K562 (cell line): ENCODE measurements at regions not wholly inside any gene's neighbourhood (a gene's known extent, or its start where the extent isn't known, plus 50 kb on each side); places are given as distances from the start of the nearest gene placed in this dataset.

Source experiments
- ATAC-seq: fragments of 200-7000 bp; cut with Tn5 transposase; 3 replicates; pipeline ENCODE4 v1.9.1; 2020; ENCODE audit warnings: moderate library complexity
- BruUV-seq: library from RNA; stranded (reverse); fragments of 400-500 nt; replicated peaks from 2 replicates; lab custom pipeline; 2021; lab: Mats Ljungman, UMichigan
- CTCF ChIA-PET: fragments of 300-600 bp; formaldehyde crosslinking; extraction: SDS; loops from one replicate; lab custom pipeline; 2021; ENCODE audit warnings: low intra/inter-chr PET ratio; lab: Yijun Ruan, JAX
- POLR2A ChIA-PET: fragments of 300-600, 350-650 bp; sonication (Branson Sonifier 250); formaldehyde crosslinking; extraction: SDS; loops from one replicate; lab custom pipeline; 2021; ENCODE audit warnings: antibody characterized with exemption, inconsistent platforms; lab: Yijun Ruan, JAX
- DNase-seq, 4 experiments: peaks; one replicate each; pipeline versions ENCODE4 v3.0.0 to v3.0.0-alpha.2; 2011 to 2018; ENCODE audit warnings: low spot score in 3 of 4, mixed read lengths in 3 of 4; ENCODE audit errors: extremely low read depth in 1 of 4
- FAIRE-seq: peaks from 2 replicates; lab custom pipeline; 2011; peaks lifted over from hg19 to GRCh38; lab: Jason Lieb, UNC
- H2AFZ ChIP-seq: 2 replicates; pipeline ENCODE4 v1.6.0; 2011; ENCODE audit warnings: low read depth, low read length, control low read depth, inconsistent platforms
- H3K27ac ChIP-seq: fragments of 200-600 bp; 3 replicates; pipeline ENCODE4 v1.8.0; 2011; ENCODE audit warnings: low read depth, mild to moderate bottlenecking, control low read depth, inconsistent platforms, low read length, moderate library complexity, mixed read lengths; ENCODE audit errors: extremely low read depth
- H3K27me3 ChIP-seq, 2 experiments: fragments of 300-600 bp in 1 of 2; 2 replicates in 1 of 2; 3 replicates in 1 of 2; pipeline versions ENCODE4 v1.6.0 to v1.8.0; 2011; ENCODE audit warnings: inconsistent platforms in 2 of 2, low read length in 2 of 2, mild to moderate bottlenecking in 1 of 2, mixed read lengths in 1 of 2, moderate library complexity in 1 of 2; ENCODE audit not compliant: control insufficient read depth in 2 of 2, insufficient read depth in 2 of 2
- H3K36me3 ChIP-seq: fragments of 300-600 bp; 3 replicates; pipeline ENCODE4 v1.8.0; 2011; ENCODE audit warnings: mild to moderate bottlenecking, low read length, inconsistent platforms; ENCODE audit not compliant: control insufficient read depth, insufficient read depth
- H3K4me1 ChIP-seq, 2 experiments: fragments of 200-600 bp in 1 of 2; replicated peaks in 1 of 2; 2 replicates in 1 of 2; 3 replicates in 1 of 2; pipeline versions ENCODE4 v1.5.1 to v1.8.0; 2011; ENCODE audit warnings: inconsistent platforms in 2 of 2, low read length in 2 of 2, mild to moderate bottlenecking in 1 of 2, mixed read lengths in 1 of 2, moderate library complexity in 1 of 2; ENCODE audit not compliant: control insufficient read depth in 2 of 2, insufficient read depth in 2 of 2
- H3K4me2 ChIP-seq: 2 replicates; pipeline ENCODE4 v1.6.1; 2011; ENCODE audit warnings: low read length, control low read depth, inconsistent platforms, mixed read lengths; ENCODE audit not compliant: insufficient read depth
- H3K4me3 ChIP-seq: fragments of 200-600 bp; sonication (generic), shearing (Covaris generic); 2 replicates; pipeline ENCODE4 v1.5.1; 2016; ENCODE audit warnings: control low read depth, inconsistent platforms
- H3K79me2 ChIP-seq: fragments of 200-600 bp; 3 replicates; pipeline ENCODE4 v1.8.0; 2011; ENCODE audit warnings: low read length, inconsistent platforms; ENCODE audit not compliant: control insufficient read depth, insufficient read depth
- H3K9ac ChIP-seq, 2 experiments: 2 replicates each; pipeline versions ENCODE4 v1.6.0 to v1.6.1; 2011; ENCODE audit warnings: low read depth in 2 of 2, low read length in 2 of 2, control low read depth in 1 of 2, inconsistent platforms in 1 of 2, mild to moderate bottlenecking in 1 of 2, mixed read lengths in 1 of 2; ENCODE audit not compliant: insufficient read depth in 1 of 2
- H3K9me1 ChIP-seq: one replicate; pipeline ENCODE4 v1.6.0; 2011; ENCODE audit warnings: inconsistent platforms, mild to moderate bottlenecking, low read length, moderate library complexity; ENCODE audit not compliant: control insufficient read depth, insufficient read depth
- H3K9me3 ChIP-seq: replicated peaks from 2 replicates; pipeline ENCODE4 v1.5.1; 2011; ENCODE audit warnings: low read depth, low read length, inconsistent platforms; ENCODE audit not compliant: control insufficient read depth, insufficient read depth
- H4K20me1 ChIP-seq: replicated peaks from 2 replicates; pipeline ENCODE4 v1.6.1; 2011; ENCODE audit warnings: low read length, inconsistent platforms, mixed read lengths; ENCODE audit not compliant: control insufficient read depth, insufficient read depth
- BRF2 ChIP-seq: IDR thresholded peaks from 3 replicates; pipeline ENCODE4 v1.6.1; 2011; ENCODE audit warnings: borderline replicate concordance, mild to moderate bottlenecking; ENCODE audit not compliant: insufficient read length, insufficient read depth
- ERF ChIP-seq: fragments of 450-650 bp; formaldehyde crosslinking; IDR thresholded peaks from 2 replicates; pipeline ENCODE4 v1.4.0; 2020; ENCODE audit warnings: mild to moderate bottlenecking, mixed read lengths
- MCM3 ChIP-seq: fragments of 450-650 bp; IDR thresholded peaks from 2 replicates; pipeline ENCODE4 v1.6.1; 2016
- MYNN ChIP-seq, 2 experiments: sonication (generic); formaldehyde crosslinking in 1 of 2; IDR thresholded peaks; 2 replicates each; pipeline versions ENCODE4 v1.5.0 to v1.6.1; 2016 to 2020; ENCODE audit warnings: antibody characterized with exemption in 1 of 2, missing genetic modification reagents in 1 of 2
- NELFE ChIP-seq: IDR thresholded peaks from 2 replicates; pipeline ENCODE4 v1.6.1; 2011; ENCODE audit warnings: mild to moderate bottlenecking; ENCODE audit not compliant: insufficient read depth, insufficient read length
- SFPQ ChIP-seq: fragments of 200-400 bp; formaldehyde crosslinking; IDR thresholded peaks from 2 replicates; pipeline ENCODE4 v1.6.1; 2017; ENCODE audit warnings: mild to moderate bottlenecking, low read depth, low read length, moderate library complexity
- STAT6 ChIP-seq: sonication (generic); formaldehyde crosslinking; IDR thresholded peaks from 2 replicates; pipeline ENCODE4 v1.8.1; 2023; ENCODE audit warnings: mild to moderate bottlenecking, missing genetic modification reagents
- ZNF324 ChIP-seq: fragments of 250-450 bp; sonication (Bioruptor Pico); IDR thresholded peaks from 2 replicates; pipeline ENCODE4 v1.4.0; 2020; ENCODE audit warnings: mild to moderate bottlenecking
- ZNF584 ChIP-seq: fragments of 200-800 bp; sonication (Bioruptor generic); IDR thresholded peaks from 2 replicates; pipeline ENCODE4 v1.6.1; 2016; ENCODE audit warnings: low read depth, mild to moderate bottlenecking, missing genetic modification characterization, missing compliant biosample characterization
- ZNF696 ChIP-seq: fragments of 250-450 bp; sonication (Bioruptor Pico); conservative IDR thresholded peaks from 2 replicates; pipeline ENCODE4 v1.4.0; 2020; ENCODE audit warnings: mild to moderate bottlenecking, moderate library complexity
- WGBS: fragments of 100-300 bp; shearing (Covaris generic); methylation state at CpG from one replicate; pipeline ENCODE4 v1.1.6; 2016; ENCODE audit warnings: low coverage, mixed read lengths; ENCODE audit not compliant: insufficient coverage; ENCODE audit errors: missing lambda C conversion rate; 5-methylcytosine and 5-hydroxymethylcytosine counted together
- in situ Hi-C: fragments of 300-500 bp; cut with MboI; formaldehyde crosslinking; loops from 4 replicates; pipeline ENCODE4 v1.15.0; 2018; ENCODE audit warnings: inconsistent platforms, mixed read lengths
- intact Hi-C: fragments of 100-400 bp; cut with micrococcal nuclease; formaldehyde crosslinking; loops from 2 replicates; pipeline ENCODE4 v1.14.2; 2022
- TF ChIP-seq, protein P1 (sequence below): fragments of 250-450 bp; sonication (Bioruptor Pico); IDR thresholded peaks from 2 replicates; pipeline ENCODE4 v1.8.0; 2021; ENCODE audit warnings: borderline replicate concordance, mild to moderate bottlenecking, moderate library complexity; ENCODE audit not compliant: poor library complexity, severe bottlenecking
- TF ChIP-seq, protein P2 (sequence below): fragments of 200-800 bp; sonication (Bioruptor generic); IDR thresholded peaks from 2 replicates; pipeline ENCODE4 v1.6.1; 2017; ENCODE audit warnings: missing genetic modification characterization, missing compliant biosample characterization

GRCh38 chr2:146939991-146940685 lies 904.7 kb upstream of the ACVR2A start:
- no peak overlapping the region for H2AFZ ChIP-seq
- in situ Hi-C loops (no loop called here), intact Hi-C loops (no loop called here)
- DNase-seq (no peak), FAIRE-seq (no peak), ATAC-seq (no peak)
- H3K36me3 ChIP-seq: no peaks in the 10 kb centered on the region
- no peak overlapping the region for H3K9ac ChIP-seq
- no peaks in the 10 kb centered on the region for H3K4me1 ChIP-seq
- no TSS peak for BruUV-seq
- ChIA-PET POLR2A (no interaction called here), CTCF (no interaction called here)
- H4K20me1 ChIP-seq: no peaks in the 10 kb centered on the region
- no peaks in the 10 kb centered on the region for H3K27me3 ChIP-seq
- H3K9me1 ChIP-seq: no peaks in the 10 kb centered on the region
- no peak overlapping the region for H3K4me2 ChIP-seq
- 0% methylated on average over 5 of the region's 5 CpGs for WGBS
- no peaks in the 10 kb centered on the region for H3K9me3 ChIP-seq
- H3K4me3 ChIP-seq: no peak overlapping the region
- no peak overlapping the region for H3K27ac ChIP-seq
- no peaks in the 10 kb centered on the region for H3K79me2 ChIP-seq
- TF ChIP-seq ZNF324 (CRISPR knock-in tag): no peak
- TF ChIP-seq ZNF696 (CRISPR knock-in tag): no peak
- TF ChIP-seq MCM3: no peak
- no peak for TF ChIP-seq BRF2
- no peak for TF ChIP-seq STAT6 (CRISPR knock-in tag)
- no peak for TF ChIP-seq ERF (CRISPR knock-in tag)
- no peak for TF ChIP-seq NELFE
- no peak for TF ChIP-seq ZNF584 (CRISPR knock-in tag)
- no peak for TF ChIP-seq SFPQ
- TF ChIP-seq, protein P1, sequence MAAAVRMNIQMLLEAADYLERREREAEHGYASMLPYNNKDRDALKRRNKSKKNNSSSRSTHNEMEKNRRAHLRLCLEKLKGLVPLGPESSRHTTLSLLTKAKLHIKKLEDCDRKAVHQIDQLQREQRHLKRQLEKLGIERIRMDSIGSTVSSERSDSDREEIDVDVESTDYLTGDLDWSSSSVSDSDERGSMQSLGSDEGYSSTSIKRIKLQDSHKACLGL (CRISPR knock-in tag): no peak
- TF ChIP-seq, protein P2, sequence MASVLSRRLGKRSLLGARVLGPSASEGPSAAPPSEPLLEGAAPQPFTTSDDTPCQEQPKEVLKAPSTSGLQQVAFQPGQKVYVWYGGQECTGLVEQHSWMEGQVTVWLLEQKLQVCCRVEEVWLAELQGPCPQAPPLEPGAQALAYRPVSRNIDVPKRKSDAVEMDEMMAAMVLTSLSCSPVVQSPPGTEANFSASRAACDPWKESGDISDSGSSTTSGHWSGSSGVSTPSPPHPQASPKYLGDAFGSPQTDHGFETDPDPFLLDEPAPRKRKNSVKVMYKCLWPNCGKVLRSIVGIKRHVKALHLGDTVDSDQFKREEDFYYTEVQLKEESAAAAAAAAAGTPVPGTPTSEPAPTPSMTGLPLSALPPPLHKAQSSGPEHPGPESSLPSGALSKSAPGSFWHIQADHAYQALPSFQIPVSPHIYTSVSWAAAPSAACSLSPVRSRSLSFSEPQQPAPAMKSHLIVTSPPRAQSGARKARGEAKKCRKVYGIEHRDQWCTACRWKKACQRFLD (CRISPR knock-in tag): no peak
- no peak for TF ChIP-seq MYNN (IDR thresholded peaks at IDR 0.05)
- TF ChIP-seq MYNN (CRISPR knock-in tag; IDR thresholded peaks at IDR 0.05): no peak
